HG02678 (cell line): ENCODE measurements at regions not wholly inside any gene's neighbourhood (a gene's known extent, or its start where the extent isn't known, plus 50 kb on each side); places are given as distances from the start of the nearest gene placed in this dataset.

Experiments
- ATAC-seq: cut with Tn5 transposase; IDR thresholded peaks from one replicate; pipeline ENCODE4 v1.9.1; 2021; ENCODE audit warnings: mild to moderate bottlenecking, moderate library complexity; ENCODE audit not compliant: unreplicated experiment

DNA sequence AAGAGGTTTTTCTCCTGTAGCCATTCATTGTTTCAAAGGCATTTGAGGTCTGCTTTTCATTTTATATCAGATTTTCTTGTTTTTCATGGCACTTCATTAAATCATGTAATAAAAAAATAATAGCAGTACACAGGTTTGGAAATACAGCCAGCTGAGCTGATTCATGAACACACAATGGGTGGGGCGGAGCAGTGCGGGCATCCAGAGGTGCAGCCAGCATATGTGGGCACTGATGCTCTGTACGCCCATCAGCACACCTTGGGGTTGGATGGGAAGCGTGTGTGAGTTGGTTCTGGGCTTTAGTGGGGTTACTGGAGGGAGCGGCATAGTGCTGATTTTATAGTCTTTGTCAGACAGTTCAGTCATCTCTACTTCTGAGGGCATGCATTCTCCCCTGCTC is 54.2 kb upstream of the IRX4 start:
- ATAC-seq: no peak

DNA sequence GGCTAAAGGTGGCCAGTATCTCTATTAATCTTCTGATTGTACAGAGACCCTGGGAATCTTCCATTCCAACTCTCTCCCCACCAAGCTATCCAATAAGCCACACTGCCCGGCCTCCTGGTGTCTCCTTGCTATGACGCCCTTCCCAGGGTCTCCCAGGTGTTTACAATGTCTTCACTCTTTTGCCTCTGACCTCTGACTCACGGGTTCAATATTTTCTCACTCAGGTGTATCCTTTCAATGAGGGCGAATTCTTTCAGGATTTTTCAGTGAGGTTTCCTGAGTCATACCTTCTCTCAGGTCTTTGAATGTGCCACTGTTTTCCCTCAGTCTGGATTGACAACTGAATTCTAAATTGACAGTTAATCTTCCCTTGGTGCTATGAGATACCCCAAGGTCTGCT is 53.7 kb upstream of the IRX4 start:
- ATAC-seq: no peak

DNA sequence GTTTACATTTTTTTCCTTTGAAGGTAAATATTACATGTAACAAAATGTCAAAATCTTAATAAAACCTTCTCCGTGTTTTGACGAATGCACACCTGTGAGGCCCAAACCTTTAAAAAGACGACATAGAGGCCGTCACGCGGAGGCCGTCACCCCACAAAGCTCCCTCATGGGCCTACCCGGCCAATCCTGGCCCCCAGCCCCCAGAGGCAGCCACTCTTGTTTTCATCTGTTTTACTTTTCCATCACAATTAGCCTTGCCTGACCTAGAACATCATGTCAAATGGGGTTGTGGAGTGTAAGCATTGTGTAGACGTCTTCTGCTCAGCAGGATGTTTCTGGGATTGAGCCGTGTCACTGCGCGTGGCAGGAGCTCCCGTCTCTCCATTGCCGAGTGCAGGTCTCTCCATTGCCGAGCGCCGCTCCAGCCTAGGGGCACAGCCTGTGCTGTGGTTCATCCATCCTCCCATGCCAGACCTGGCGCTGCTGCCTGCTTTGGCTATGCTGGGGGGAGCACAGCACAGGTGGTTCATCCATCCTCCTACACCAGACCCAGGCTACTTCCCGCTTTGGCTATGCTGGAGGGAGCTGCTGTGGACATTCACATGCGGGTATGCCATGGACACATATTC is 52.2 kb upstream of the IRX4 start:
- no peak for ATAC-seq

DNA sequence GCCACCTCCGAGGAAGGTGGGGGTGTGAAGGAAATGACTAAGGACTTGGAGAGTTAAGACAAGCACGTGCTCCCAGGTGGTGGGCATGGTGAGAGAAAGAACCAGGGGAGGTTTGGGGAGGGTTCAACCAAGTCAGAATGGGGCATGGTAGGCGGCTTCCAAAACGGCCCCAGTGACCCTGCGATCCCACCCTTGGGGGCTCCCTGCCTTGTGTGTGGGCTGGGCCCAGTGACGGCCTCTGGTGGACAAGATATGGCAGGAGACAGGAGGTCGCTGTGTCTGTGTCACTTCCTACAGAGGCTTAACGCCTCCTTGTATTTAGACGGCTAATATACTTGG is 51.3 kb upstream of the IRX4 start:
- no peak for ATAC-seq

DNA sequence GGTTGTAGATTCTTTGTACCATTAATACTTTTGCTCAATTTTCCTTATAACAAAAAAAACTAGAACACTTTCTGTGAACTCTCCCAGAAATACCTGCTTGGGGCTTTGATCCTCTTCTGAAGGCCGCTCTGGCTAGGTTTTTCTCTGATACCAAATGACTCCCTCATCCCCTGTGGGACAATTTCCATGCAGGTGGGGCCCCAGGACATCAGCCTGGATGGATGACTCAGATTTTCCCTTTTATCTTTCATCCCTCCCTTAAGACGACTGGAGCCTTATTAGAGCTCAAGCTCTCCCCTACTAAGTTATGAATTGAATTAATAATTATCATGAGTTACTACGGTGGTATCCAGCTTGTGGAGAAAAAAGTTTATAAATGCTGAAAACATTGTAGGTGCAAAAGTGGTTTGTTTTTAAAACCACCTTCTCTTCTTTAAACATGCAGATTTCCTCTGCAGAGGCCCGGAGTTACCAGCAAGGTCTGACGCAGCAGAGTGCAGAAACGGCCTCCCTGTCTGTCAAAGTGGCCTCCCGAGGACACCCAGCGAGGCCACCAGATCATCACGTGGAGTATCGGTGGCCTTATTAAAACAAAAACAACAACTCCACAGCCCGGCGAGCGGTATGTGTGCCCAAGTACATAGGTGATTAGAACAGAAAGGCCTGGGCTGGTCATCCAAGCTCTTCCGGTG is 50.8 kb upstream of the IRX4 start:
- ATAC-seq: no peak
